GM19463 (cell line): ENCODE measurements at regions not wholly inside any gene's neighbourhood (a gene's known extent, or its start where the extent isn't known, plus 50 kb on each side); places are given as distances from the start of the nearest gene placed in this dataset.
A peak's percentile ranks its signal among the peaks of the same experiment; 100 is the strongest.

Experiments used
- ATAC-seq: cut with Tn5 transposase; IDR thresholded peaks from one replicate; pipeline ENCODE4 v1.9.1; 2021; ENCODE audit warnings: mild to moderate bottlenecking, moderate library complexity; ENCODE audit not compliant: unreplicated experiment

- ATAC-seq: no peak
Measured at GRCh38 chr4:23355258-23355657, 534.6 kb downstream of the PPARGC1A start.

DNA sequence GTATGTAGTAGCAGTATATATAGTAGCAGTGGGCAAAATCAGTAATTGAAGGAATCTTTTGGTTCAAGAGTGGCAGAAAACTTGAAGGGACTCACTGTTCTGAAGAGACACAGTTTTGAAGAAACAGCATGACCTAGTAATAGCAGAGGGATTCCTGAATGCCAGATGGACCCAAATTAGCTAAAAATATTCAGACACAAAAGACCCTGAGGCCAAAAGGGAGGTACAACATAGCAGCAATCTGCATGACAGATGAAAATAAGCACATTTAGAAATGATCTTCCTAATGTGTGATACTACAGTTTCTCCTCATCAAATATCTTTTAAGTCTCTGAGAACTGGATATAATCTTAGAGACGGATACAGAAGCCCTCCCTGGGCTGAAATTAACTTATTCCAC is 536.6 kb downstream of the PPARGC1A start:
- no peak for ATAC-seq

DNA sequence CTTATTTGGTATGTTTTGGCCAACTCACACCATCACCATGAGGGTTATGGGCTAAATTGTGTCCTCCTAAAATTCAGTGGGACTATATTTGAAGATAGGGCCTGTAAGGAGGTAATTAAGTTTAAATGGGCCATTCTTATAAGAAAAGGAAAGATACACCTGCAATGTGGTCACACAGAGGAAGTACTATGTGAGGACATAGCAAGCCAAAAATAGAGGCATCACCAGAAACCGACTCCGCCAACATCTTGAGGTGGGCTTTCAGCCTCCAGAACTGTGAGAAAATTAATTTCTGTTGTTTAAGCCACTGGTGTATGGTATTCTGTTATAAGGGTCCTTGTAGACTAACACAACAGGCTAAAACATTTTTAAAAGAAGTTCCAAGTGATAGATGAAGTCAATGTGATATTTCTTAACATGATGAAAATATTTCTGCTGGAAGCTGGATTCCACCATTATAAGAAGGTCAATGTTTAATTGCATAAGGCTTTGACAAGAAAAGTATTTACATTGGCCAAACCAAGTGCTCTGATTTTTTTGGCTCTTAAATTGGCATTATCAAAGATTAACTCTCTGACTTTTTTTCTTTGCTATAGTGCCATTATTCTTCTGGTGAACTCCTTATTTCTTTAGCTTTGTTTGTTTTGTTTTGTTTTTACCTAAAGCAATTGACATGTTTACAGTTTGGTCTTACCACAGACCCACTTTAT is 540.9 kb downstream of the PPARGC1A start:
- ATAC-seq: no peak

DNA sequence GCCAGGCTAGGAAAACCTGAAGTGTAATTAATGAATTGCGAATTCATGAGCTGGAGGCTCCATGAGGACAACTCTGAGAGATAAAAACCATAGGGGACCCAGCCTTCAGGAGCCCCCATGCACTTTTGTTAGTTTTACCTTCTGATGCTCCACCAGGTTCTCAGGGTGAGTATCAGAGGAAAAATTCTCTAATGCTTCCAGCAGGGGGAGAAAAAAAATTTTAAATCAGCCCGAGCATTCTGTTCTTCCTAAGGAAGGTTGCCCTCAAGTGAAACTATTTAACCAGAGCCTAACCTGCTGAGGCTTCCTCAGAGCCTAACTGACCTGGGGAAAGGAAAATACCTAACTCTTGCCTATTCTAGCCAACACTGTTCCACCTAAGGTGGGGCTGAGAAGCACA is 552.6 kb downstream of the PPARGC1A start:
- no peak for ATAC-seq

DNA sequence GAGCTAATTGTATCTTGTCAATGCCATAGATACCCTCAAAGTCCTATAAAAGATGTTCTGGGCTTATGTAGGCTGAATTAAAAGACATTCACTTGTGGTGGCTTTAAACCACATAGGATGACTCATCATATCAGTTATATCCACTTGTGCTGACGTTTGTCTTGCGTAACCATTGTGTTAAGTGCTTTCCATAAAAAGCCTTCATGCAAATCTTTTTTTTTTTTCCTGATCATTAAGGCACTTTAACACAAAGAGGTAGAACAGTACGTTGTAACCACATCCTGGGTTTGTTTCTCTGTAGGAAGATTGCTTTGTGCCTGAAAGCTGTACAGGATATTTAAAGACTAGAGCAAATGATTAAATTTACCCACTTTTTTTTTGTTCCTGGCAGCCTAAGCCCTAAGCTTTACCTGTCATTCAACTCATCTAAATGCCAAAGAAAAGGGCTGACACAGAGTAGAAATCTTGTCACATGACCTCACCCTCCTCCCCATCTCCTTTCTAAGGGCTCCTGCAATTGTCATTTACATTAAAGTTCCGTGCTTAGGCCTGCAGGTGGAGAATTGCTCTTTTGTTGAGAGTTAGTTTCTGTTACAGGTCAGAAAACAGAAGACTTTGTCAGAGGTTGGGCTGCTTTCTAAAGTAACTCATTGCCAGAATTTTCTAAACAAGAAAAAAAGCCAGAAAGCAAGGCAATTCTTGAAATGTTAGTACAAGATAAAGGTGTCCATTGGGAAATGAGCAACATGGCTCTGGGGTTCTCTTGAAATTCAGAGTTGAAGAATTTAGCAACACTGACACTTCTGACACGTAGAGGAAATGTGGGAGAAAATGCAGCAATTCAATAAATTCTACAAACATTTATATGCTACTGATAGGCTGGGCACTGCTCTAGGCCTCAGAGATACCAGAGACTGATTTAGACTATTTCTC is 555.6 kb downstream of the PPARGC1A start:
- ATAC-seq: peak; percentile 82

GRCh38 chr4:23333556-23333945 is 556.3 kb downstream of the PPARGC1A start:
- peak; percentile 1 for ATAC-seq

DNA sequence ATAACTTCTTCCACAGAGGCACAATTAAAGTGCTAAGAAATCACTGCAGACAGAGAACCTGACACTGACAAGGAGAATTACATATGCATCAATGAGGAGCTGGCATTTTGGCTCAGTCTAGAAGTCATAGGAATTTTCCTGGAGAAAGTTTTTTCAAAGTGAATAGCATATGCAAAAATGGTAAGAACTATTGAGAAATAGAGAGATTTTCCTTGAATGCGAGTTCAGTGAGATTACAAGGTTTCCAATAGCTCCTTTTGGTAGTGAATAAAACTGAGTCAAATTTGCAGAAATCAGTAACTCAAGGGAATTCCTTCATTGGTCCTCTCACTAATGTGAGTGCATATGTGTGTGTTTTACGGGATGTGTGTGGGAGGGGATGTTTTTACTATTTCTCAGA is 557.5 kb downstream of the PPARGC1A start:
- no peak for ATAC-seq

DNA sequence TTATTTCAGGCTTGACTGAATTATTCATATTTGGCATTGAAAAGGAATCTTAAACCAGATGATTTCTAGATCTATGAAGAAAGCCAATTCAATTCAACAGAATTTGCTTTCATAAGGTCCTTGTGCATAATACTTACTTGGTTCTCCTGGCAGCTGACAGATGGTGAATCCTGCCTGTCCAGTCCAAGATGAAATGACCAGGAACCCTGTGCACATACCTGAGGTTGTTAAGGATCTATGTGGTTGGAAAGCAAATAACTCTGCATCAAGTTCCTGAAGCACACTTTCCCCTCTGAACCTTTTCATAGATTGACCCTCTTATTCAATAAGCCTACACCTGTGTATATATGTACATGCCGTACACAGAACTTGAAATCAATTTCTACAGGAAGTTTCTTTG is 562.7 kb downstream of the PPARGC1A start:
- ATAC-seq: no peak

DNA sequence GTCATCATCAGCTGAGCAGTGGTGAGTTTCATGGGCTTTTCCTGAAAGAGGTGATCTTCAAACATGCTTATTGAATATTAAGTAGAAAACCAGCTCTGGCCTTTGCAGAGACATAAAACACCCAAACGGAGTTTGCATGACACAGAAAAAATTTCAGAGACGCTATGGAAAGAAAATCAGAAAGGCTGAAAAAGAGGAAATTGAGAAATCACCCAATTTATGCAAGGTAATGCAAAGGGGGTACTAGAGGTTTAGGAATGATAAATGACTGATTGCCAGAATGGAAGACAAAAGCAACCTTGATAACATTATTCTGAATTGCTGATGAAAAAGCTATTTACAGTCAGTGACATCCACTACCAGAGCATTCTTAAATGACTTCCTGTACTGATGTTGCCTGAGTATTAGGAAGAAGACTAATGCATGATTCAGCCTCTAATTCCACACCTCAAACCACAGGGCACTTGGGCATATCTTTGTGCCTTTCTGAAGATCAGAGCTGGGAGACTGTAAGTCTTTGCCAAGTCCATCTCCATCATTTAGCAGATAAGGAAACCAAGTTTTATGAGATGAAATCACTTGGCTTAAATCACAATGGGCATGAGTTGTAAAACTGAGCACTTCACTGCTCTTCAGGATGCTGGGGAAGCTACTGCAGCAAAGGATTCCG is 565.7 kb downstream of the PPARGC1A start:
- no peak for ATAC-seq

- no peak for ATAC-seq
Measured at GRCh38 chr4:23323436-23323835, 566.4 kb downstream of the PPARGC1A start.

DNA sequence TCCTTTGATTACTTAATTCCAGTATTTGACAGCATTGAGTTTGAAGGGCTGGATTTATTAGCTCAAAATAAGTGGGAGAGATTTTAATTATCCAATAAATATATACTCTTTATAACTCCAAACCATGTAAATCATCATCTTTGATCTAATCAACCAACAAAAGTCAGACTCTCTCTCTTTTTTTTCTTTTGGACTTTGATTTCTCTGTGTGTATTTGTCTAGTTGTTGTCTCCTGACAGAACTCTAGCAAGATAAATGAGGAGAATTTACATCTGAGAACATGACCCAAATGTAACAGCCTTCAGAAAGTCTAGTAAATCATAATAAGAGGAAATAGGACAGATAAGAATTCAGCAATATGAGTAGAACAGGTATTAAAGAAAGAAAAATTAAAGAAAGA is 567.1 kb downstream of the PPARGC1A start:
- no peak for ATAC-seq

GRCh38 chr4:23320931-23321587 is 568.8 kb downstream of the PPARGC1A start:
- ATAC-seq: no peak

GRCh38 chr4:23312686-23313085 is 577.2 kb downstream of the PPARGC1A start:
- ATAC-seq: no peak

DNA sequence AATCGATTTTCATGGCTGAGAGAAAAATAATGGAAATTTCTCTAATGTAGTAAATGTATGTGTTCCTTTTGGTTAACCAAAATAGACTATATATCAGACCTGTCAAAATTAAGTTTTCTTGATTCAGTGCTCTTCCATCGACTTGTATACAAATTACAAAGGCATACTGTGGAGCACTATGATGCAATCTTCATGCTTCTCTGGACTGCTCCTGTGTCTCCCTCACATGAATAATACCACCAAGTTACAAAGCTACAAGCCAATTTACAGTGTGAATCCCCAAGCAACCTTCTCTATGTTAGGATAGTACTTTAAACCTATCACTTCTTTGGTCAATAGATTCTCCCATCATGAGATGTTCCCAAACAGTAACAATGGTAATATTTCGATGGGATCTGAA is 577.9 kb downstream of the PPARGC1A start:
- no peak for ATAC-seq

DNA sequence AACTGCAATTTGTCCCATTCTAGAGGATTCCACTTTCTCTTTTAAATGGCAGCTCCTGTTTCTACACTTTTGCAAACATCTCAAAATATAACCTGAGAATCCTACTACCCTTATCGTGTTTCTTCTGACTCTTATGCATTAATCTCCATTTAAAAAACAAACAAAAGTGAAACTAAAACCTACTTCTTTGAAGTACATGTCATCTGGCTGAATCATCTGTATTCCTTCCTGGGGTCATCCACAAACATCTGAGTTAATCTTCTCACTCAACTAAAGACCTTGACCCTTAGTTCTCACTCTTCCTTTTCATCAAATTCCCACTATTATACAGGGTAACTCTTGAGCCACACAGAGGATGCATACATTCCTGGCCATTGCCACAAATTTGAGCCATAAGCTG is 584.8 kb downstream of the PPARGC1A start:
- no peak for ATAC-seq

DNA sequence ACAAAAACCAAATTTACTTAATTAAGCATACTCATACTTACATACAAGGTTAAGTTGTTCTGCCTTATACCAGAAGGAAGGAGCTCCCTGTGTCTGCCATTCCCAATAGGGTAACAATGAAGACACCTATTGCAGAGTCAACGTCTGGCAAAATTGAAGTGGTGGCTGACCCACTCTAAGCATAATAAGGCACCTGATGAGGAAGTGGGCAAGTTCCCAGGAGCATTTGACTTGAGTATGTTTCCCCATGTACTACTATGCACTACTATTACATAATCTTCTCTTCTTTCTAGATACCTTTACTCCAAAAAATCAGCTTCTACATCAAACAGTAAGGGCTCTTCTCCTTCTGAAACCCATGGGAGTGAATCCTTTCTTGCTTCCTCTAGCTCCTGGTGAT is 591.5 kb downstream of the PPARGC1A start:
- no peak for ATAC-seq

DNA sequence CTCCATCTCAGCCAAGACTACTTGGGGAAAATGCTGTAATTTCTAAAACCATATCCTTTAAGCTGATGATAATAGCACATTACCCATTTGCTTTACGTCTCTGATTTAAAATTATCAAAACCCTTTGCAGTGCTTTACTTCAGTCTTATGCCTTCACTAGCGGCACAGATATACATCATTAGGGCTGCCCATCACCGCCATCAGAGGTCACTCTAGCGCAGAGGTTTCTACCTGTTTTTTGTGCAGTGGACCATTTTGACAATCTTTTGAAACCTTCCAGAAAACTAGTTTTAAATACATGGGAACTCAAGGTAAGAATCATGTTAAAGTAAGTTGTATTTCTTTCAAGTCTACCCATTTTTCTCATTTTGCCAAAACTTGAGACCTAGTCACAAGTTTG is 592.5 kb downstream of the PPARGC1A start:
- no peak for ATAC-seq

GRCh38 chr4:23291139-23291538 is 598.4 kb downstream of the GBA3 start:
- no peak for ATAC-seq

DNA sequence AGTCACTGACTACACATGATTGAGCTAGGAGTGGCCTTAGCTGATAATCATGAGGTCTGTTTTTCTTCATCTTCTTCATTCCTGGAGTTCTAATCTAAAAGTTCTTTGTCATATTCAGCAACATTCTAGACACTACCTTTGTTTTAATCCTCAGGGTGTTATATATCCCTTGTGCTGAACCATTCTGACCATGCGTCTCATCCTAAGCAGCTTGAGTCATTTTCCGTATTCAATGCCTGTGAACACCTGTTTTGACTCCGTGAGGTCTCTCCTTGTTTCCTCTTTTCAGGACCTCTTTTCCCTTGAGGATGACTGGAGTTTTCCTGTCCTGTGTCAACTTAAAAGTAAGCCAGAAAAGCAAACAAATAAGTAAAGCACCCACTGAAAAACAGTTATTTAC is 597.9 kb downstream of the GBA3 start:
- ATAC-seq: no peak

- no peak for ATAC-seq
Measured at GRCh38 chr4:23279377-23279986, 586.7 kb downstream of the GBA3 start.

DNA sequence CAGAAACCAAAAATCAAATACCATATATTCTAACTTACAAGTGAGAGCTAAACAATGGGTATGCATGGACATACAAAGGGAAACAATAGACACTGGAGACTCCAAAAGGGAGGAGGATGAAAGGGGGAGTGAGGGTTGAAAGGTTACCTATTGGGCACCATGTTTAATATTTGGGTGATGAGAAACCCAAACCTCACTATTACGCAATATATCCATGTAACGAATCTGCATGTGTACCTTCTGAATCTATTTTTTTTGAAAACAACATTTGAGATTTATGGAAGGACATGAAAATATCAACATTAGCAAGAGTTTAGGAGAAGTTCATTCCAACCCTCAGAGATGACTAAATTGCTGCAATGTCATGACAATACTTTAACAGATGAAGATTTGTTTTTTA is 586.1 kb downstream of the GBA3 start:
- ATAC-seq: no peak
